ENCODE measurements at regions not wholly inside any gene's neighbourhood (a gene's known extent, or its start where the extent isn't known, plus 50 kb on each side); places are given as distances from the start of the nearest gene placed in this dataset.
A peak's percentile ranks its signal among the peaks of the same experiment; 100 is the strongest.
"Not testable (repeated sequence)": the region's sequence is repeated elsewhere in the genome, so short reads cannot be mapped to it uniquely, and the experiment has no call there.

- no peak for DNase-seq (ENCODE audit: low spot score)
These were observed 66.7 kb upstream of the MYO3A start for GRCh38 chr10:25867321-25867720.

GRCh38 chr10:25869067-25869591 is 64.9 kb upstream of the MYO3A start:
- no peak for DNase-seq (ENCODE audit: low spot score)

- DNase-seq (ENCODE audit: low spot score) = no peak
These were observed 64.4 kb upstream of the MYO3A start for GRCh38 chr10:25869609-25870008.

- not testable (repeated sequence) for DNase-seq (ENCODE audit: low spot score)
These were observed 59.6 kb upstream of the MYO3A start for GRCh38 chr10:25874402-25874801.

GRCh38 chr10:25875556-25876165 is 58.4 kb upstream of the MYO3A start:
- DNase-seq (ENCODE audit: low spot score) = peak; percentile 44

- DNase-seq (ENCODE audit: low spot score) = no peak
These were observed 56.7 kb upstream of the MYO3A start for GRCh38 chr10:25877296-25877695.
